ENCODE measurements at regions not wholly inside any gene's neighbourhood (a gene's known extent, or its start where the extent isn't known, plus 50 kb on each side); places are given as distances from the start of the nearest gene placed in this dataset.

DNA sequence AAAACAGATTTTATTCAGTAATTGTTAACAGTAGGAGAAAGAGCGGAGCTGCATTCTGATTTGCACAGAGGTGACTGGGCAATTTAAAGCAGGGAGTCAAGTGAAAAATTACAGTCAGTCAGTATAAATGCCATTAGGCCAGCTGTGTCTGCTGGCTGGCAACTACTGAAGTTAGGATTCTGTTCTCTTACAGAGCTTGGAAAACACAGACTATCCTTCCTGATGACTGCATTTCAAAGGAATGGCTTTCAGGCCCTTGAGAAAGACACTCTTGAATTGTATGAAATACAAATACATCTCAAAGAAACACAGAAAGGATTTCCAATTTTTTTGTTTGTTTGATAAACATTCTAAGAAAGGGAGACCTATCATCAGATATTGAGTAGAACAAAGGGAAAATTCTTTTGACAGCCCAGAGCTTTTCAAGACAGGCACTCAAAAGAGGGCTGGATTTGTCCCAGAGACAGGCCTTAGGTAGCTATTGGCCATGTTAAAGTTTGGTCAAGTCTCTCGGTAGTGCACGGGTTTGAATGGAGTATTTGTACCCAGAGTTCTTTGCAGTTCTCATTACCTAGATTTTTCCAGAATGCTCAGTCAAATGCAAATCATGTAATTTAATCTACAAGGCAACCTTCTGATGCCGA is 551.2 kb upstream of the CCDC54 start:
- WGBS: 81% methylated on average over 4 of the region's 4 CpGs
- no peaks in the 10 kb centered on the region for H3K36me3 ChIP-seq
- H3K9me3 ChIP-seq: no peaks in the 10 kb centered on the region
- no peak overlapping the region for H3K27ac ChIP-seq (replicated peaks in 1 of 4)
- no peaks in the 10 kb centered on the region for H3K27me3 ChIP-seq
- H3K4me1 ChIP-seq: peaks cover 8 to 20% (median 13%) of the 10 kb centered on the region in 4 donors
- no peak for DNase-seq (ENCODE audit: extremely low spot score)
- no peak overlapping the region for H3K4me3 ChIP-seq
- TF ChIP-seq POLR2AphosphoS5 (IDR thresholded peaks at IDR 0.05): no peak
- TF ChIP-seq EP300 (IDR thresholded peaks at IDR 0.05): no peak
- no peak for TF ChIP-seq POLR2A (IDR thresholded peaks at IDR 0.05; ENCODE audit: low read depth)
- TF ChIP-seq CTCF (IDR thresholded peaks at IDR 0.05): no peak
- intact Hi-C loops (cut with DNase I): no loop called here

GRCh38 chr3:106826791-106827311 is 550.4 kb upstream of the CCDC54 start:
- no peaks in the 10 kb centered on the region for H3K36me3 ChIP-seq
- 72% methylated on average over 4 of the region's 4 CpGs for WGBS
- intact Hi-C loops (cut with DNase I): no loop called here
- H3K4me3 ChIP-seq: no peak overlapping the region
- H3K4me1 ChIP-seq: peaks cover 8 to 20% (median 13%) of the 10 kb centered on the region in 4 donors
- DNase-seq (ENCODE audit: extremely low spot score): no peak
- TF ChIP-seq CTCF (IDR thresholded peaks at IDR 0.05) (no peak), EP300 (IDR thresholded peaks at IDR 0.05) (no peak), POLR2A (IDR thresholded peaks at IDR 0.05; ENCODE audit: low read depth) (no peak)
- no peaks in the 10 kb centered on the region for H3K9me3 ChIP-seq
- H3K27ac ChIP-seq (replicated peaks in 1 of 4): no peak overlapping the region
- H3K27me3 ChIP-seq: no peaks in the 10 kb centered on the region

GRCh38 chr3:106827515-106828213 is 549.6 kb upstream of the CCDC54 start:
- TF ChIP-seq POLR2A (IDR thresholded peaks at IDR 0.05; ENCODE audit: low read depth) (no peak), EP300 (IDR thresholded peaks at IDR 0.05) (no peak), CTCF (IDR thresholded peaks at IDR 0.05) (no peak), POLR2AphosphoS5 (IDR thresholded peaks at IDR 0.05) (no peak)
- no peak overlapping the region for H3K27ac ChIP-seq (replicated peaks in 1 of 4)
- no peaks in the 10 kb centered on the region for H3K27me3 ChIP-seq
- no peak overlapping the region for H3K4me3 ChIP-seq
- WGBS: 77% methylated on average over 5 of the region's 5 CpGs
- no peaks in the 10 kb centered on the region for H3K9me3 ChIP-seq
- H3K36me3 ChIP-seq: no peaks in the 10 kb centered on the region
- H3K4me1 ChIP-seq: peaks cover 8 to 20% (median 13%) of the 10 kb centered on the region in 4 donors
- DNase-seq (ENCODE audit: extremely low spot score): no peak
- intact Hi-C loops (cut with DNase I): no loop called here

DNA sequence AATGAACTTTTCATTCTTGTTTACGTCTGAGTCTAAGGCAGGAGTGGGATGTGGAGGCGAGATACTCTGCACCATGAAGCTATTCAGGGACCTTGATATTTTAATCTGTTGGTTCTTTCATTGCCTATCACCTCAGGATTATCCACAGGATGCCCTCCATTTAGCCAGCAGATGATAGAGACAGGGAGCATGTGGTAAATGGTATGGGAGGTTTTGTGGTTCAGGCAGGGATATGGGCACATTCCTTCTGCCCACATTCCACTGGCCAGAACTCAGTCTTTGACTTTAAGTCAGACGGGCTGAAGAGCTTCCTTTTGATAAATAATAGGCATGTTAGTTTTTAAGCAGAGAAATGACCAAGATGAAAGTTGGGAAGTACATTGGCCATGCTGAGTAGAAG is 548.0 kb upstream of the CCDC54 start:
- no peak overlapping the region for H3K27ac ChIP-seq (replicated peaks in 1 of 4)
- no peaks in the 10 kb centered on the region for H3K27me3 ChIP-seq
- H3K4me3 ChIP-seq: no peak overlapping the region
- TF ChIP-seq POLR2A (IDR thresholded peaks at IDR 0.05; ENCODE audit: low read depth) (no peak), POLR2AphosphoS5 (IDR thresholded peaks at IDR 0.05) (no peak), CTCF (IDR thresholded peaks at IDR 0.05) (no peak), EP300 (IDR thresholded peaks at IDR 0.05) (no peak)
- 60% methylated on average over 3 of the region's 3 CpGs for WGBS
- H3K36me3 ChIP-seq: no peaks in the 10 kb centered on the region
- intact Hi-C loops (cut with DNase I): no loop called here
- H3K9me3 ChIP-seq: no peaks in the 10 kb centered on the region
- DNase-seq (ENCODE audit: extremely low spot score): no peak
- H3K4me1 ChIP-seq: peaks cover 8 to 20% (median 13%) of the 10 kb centered on the region in 4 donors

Measured in esophagus muscularis mucosa (tissue), 4 donors.